ENCODE measurements at regions not wholly inside any gene's neighbourhood (a gene's known extent, or its start where the extent isn't known, plus 50 kb on each side); places are given as distances from the start of the nearest gene placed in this dataset.

DNA sequence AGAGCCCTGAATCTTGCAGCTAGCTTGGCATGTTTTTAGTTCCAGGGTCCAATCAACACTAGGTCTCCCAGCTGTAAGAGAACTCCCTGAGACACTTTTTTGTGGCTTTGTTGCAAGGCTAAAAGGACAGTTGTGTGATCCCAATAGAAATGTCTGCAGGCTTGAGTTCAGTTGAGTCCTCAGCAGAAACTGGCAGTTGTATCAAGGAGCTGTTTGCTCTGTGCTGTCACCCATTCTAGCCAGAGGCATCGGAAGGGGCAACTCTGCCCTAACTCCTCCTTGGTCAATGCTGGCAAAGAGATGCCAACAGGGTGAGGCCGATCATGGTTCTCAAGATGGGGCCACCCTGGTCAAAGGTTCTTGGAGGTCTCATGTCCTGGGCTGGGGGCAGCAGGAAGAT, 224.1 kb downstream of the BUB3 start:
- Histone ChIP-seq H3K79me2 (ENCODE audit: low read depth) (no peaks in the 10 kb centered on the region), H3K4me1 (peaks cover 13% of the 10 kb centered on the region), H3K9ac (no peak overlapping the region), H4K20me1 (ENCODE audit: low read depth) (no peaks in the 10 kb centered on the region), H2AFZ (replicated peaks) (no peak overlapping the region), H3K4me2 (no peak overlapping the region), H3K4me3 (no peak overlapping the region), H3F3A (ENCODE audit: low read depth) (no peaks in the 10 kb centered on the region), H3K9me3 (ENCODE audit: low read depth) (no peaks in the 10 kb centered on the region), H3K27me3 (no peaks in the 10 kb centered on the region), H3K36me3 (no peaks in the 10 kb centered on the region), H3K27ac (no peak overlapping the region)
- DNase-seq (ENCODE audit: low spot score) = no peak
- peaks cover 9% of the 10 kb centered on the region for H3K27me3 Mint-ChIP-seq (ENCODE audit: insufficient read depth, low read depth)
- no peak for TF ChIP-seq EZH2phosphoT487 (IDR thresholded peaks at IDR 0.05)
- TF ChIP-seq, protein P1, sequence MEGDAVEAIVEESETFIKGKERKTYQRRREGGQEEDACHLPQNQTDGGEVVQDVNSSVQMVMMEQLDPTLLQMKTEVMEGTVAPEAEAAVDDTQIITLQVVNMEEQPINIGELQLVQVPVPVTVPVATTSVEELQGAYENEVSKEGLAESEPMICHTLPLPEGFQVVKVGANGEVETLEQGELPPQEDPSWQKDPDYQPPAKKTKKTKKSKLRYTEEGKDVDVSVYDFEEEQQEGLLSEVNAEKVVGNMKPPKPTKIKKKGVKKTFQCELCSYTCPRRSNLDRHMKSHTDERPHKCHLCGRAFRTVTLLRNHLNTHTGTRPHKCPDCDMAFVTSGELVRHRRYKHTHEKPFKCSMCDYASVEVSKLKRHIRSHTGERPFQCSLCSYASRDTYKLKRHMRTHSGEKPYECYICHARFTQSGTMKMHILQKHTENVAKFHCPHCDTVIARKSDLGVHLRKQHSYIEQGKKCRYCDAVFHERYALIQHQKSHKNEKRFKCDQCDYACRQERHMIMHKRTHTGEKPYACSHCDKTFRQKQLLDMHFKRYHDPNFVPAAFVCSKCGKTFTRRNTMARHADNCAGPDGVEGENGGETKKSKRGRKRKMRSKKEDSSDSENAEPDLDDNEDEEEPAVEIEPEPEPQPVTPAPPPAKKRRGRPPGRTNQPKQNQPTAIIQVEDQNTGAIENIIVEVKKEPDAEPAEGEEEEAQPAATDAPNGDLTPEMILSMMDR (IDR thresholded peaks at IDR 0.05) = no peak
- no peak for TF ChIP-seq EZH2 (IDR thresholded peaks at IDR 0.05)
- peaks cover 22% of the 10 kb centered on the region for H3K4me1 Mint-ChIP-seq
- no peak overlapping the region for H3K4me3 Mint-ChIP-seq
- no peaks in the 10 kb centered on the region for H3K9me3 Mint-ChIP-seq
- H3K27ac Mint-ChIP-seq = no peak overlapping the region
- no peaks in the 10 kb centered on the region for H3K36me3 Mint-ChIP-seq

DNA sequence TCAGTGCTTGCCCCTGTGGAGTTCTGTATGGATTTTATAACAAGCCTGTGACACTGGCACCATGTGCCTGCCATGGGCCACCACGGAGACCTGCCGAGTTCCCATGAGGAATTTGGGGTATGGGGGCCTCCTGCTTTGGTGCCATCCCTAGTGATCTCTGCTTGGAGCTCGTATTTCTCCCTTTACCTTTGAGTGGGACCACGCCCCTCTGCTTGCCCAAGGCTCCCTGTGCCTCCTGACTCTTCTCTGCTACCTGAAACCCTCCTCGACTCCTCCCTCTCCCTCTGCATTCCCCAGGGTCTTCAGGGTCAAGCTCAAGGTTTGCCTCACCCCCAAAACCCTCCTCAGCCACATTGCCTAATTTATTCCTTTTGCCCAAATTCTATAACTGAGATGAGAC, 225.0 kb downstream of the BUB3 start:
- Histone ChIP-seq H3K4me2 (no peak overlapping the region), H3K36me3 (no peaks in the 10 kb centered on the region), H4K20me1 (ENCODE audit: low read depth) (no peaks in the 10 kb centered on the region), H3K79me2 (ENCODE audit: low read depth) (no peaks in the 10 kb centered on the region), H3K27me3 (no peaks in the 10 kb centered on the region), H3K27ac (no peak overlapping the region), H3K4me1 (peaks cover 13% of the 10 kb centered on the region), H3K9ac (no peak overlapping the region), H3K4me3 (no peak overlapping the region), H3K9me3 (ENCODE audit: low read depth) (no peaks in the 10 kb centered on the region), H3F3A (ENCODE audit: low read depth) (no peaks in the 10 kb centered on the region), H2AFZ (replicated peaks) (no peak overlapping the region)
- TF ChIP-seq, protein P1 (IDR thresholded peaks at IDR 0.05) = no peak
- TF ChIP-seq EZH2phosphoT487 (IDR thresholded peaks at IDR 0.05) (no peak), EZH2 (IDR thresholded peaks at IDR 0.05) (no peak)
- peak overlapping the region; percentile 37 for H3K4me3 Mint-ChIP-seq
- H3K27me3 Mint-ChIP-seq (ENCODE audit: insufficient read depth, low read depth) = peaks cover 11% of the 10 kb centered on the region
- H3K27ac Mint-ChIP-seq = no peak overlapping the region
- peaks cover 22% of the 10 kb centered on the region for H3K4me1 Mint-ChIP-seq
- H3K9me3 Mint-ChIP-seq = peaks cover 1% of the 10 kb centered on the region
- no peaks in the 10 kb centered on the region for H3K36me3 Mint-ChIP-seq
- DNase-seq (ENCODE audit: low spot score) = no peak

DNA sequence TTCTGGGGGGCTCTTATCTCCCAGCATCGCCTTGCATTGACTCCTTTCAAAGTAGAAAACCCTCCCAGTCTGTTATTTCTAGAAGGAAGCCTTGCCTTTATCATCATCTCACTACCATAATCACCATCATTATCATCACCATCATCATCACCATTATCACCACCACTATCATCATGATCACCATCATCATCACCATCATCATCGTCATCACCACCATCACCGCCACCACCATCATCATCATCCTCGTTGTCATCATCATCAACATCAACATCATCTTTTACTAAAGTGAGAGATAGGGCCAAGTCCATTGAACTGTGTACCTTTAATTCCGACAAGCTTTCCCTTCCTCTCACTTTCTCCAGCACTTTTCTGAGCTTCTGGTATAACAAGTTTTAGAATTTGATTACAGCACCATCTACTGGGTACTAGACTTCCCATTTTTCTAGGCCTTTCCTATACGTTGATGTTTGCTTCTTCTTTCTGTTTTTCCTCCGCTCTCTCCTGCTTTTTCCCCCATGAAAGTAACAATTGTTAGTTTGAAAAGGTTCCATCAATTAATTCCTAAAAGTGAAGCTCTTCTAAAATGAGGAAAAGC, 226.4 kb downstream of the BUB3 start:
- Mint-ChIP-seq H3K27ac (no peak overlapping the region), H3K4me3 (peak overlapping the region; percentile 8), H3K36me3 (no peaks in the 10 kb centered on the region), H3K9me3 (peaks cover 6% of the 10 kb centered on the region), H3K4me1 (peaks cover 22% of the 10 kb centered on the region), H3K27me3 (ENCODE audit: insufficient read depth, low read depth) (peaks cover 11% of the 10 kb centered on the region)
- DNase-seq (ENCODE audit: low spot score) = peak; percentile 23
- Histone ChIP-seq H3K4me3 (no peak overlapping the region), H3K79me2 (ENCODE audit: low read depth) (no peaks in the 10 kb centered on the region), H2AFZ (replicated peaks) (no peak overlapping the region), H3K27ac (no peak overlapping the region), H3F3A (ENCODE audit: low read depth) (no peaks in the 10 kb centered on the region), H3K36me3 (no peaks in the 10 kb centered on the region), H3K27me3 (no peaks in the 10 kb centered on the region), H3K9me3 (ENCODE audit: low read depth) (no peaks in the 10 kb centered on the region), H3K9ac (no peak overlapping the region), H4K20me1 (ENCODE audit: low read depth) (no peaks in the 10 kb centered on the region), H3K4me1 (peaks cover 7% of the 10 kb centered on the region), H3K4me2 (no peak overlapping the region)
- no peak for TF ChIP-seq EZH2phosphoT487 (IDR thresholded peaks at IDR 0.05)
- no peak for TF ChIP-seq EZH2 (IDR thresholded peaks at IDR 0.05)
- TF ChIP-seq, protein P1 (IDR thresholded peaks at IDR 0.05) = peak; percentile 47

Measured in neural progenitor cell (in vitro differentiated cells).